H9 (cell line): ENCODE measurements at regions not wholly inside any gene's neighbourhood (a gene's known extent, or its start where the extent isn't known, plus 50 kb on each side); places are given as distances from the start of the nearest gene placed in this dataset.

Experiments
- DNase-seq: peaks from one replicate; pipeline ENCODE4 v3.0.0-alpha.2; 2017
- H2AFZ ChIP-seq: one replicate; pipeline ENCODE4 v1.6.1; 2013; ENCODE audit warnings: mild to moderate bottlenecking, low read length, control low read depth, moderate library complexity
- H2AK5ac ChIP-seq: 2 replicates; pipeline ENCODE4 v1.6.1; 2013; ENCODE audit warnings: low read length, control low read depth, mixed read lengths; ENCODE audit not compliant: insufficient read length
- H2BK120ac ChIP-seq: one replicate; pipeline ENCODE4 v1.6.1; 2013; ENCODE audit warnings: low read depth, mild to moderate bottlenecking, low read length, control low read depth, inconsistent platforms; ENCODE audit not compliant: poor library complexity, severe bottlenecking
- H2BK12ac ChIP-seq: 2 replicates; pipeline ENCODE4 v1.6.1; 2013; ENCODE audit warnings: low read length, control low read depth, mixed read lengths, low read depth; ENCODE audit not compliant: insufficient read length
- H2BK15ac ChIP-seq: 2 replicates; pipeline ENCODE4 v1.6.1; 2013; ENCODE audit warnings: low read depth, low read length, control low read depth
- H2BK20ac ChIP-seq: one replicate; pipeline ENCODE4 v1.6.1; 2013; ENCODE audit warnings: low read depth, mild to moderate bottlenecking, low read length, control low read depth, inconsistent platforms; ENCODE audit not compliant: poor library complexity, severe bottlenecking
- H2BK5ac ChIP-seq: 2 replicates; pipeline ENCODE4 v1.6.1; 2013; ENCODE audit warnings: low read length, control low read depth, mixed read lengths; ENCODE audit not compliant: insufficient read length
- H3K14ac ChIP-seq: 2 replicates; pipeline ENCODE4 v1.6.1; 2013; ENCODE audit warnings: low read length, control low read depth; ENCODE audit not compliant: insufficient read depth
- H3K18ac ChIP-seq: 2 replicates; pipeline ENCODE4 v1.6.1; 2013; ENCODE audit warnings: low read depth, mild to moderate bottlenecking, mixed read lengths, low read length, control low read depth; ENCODE audit not compliant: insufficient read length
- H3K23ac ChIP-seq: 2 replicates; pipeline ENCODE4 v1.6.1; 2013; ENCODE audit warnings: low read length, control low read depth, mixed read lengths, low read depth; ENCODE audit not compliant: insufficient read length
- H3K23me2 ChIP-seq: 2 replicates; pipeline ENCODE4 v1.6.1; 2013; ENCODE audit warnings: low read depth, mild to moderate bottlenecking, mixed read lengths, low read length, control low read depth; ENCODE audit not compliant: insufficient read length, poor library complexity, severe bottlenecking
- H3K27ac ChIP-seq: 2 replicates; pipeline ENCODE4 v1.5.1; 2013; ENCODE audit warnings: low read length, control low read depth, mixed read lengths, low read depth; ENCODE audit not compliant: insufficient read length
- H3K27me3 ChIP-seq: 2 replicates; pipeline ENCODE4 v1.6.1; 2013; ENCODE audit warnings: low read length, control low read depth, inconsistent platforms; ENCODE audit not compliant: insufficient read depth
- H3K4ac ChIP-seq: 2 replicates; pipeline ENCODE4 v1.6.1; 2013; ENCODE audit warnings: low read depth, mild to moderate bottlenecking, control low read depth, inconsistent platforms, low read length, moderate library complexity
- H3K4me1 ChIP-seq: 2 replicates; pipeline ENCODE4 v1.6.1; 2013; ENCODE audit warnings: low read length, control low read depth, inconsistent platforms; ENCODE audit not compliant: insufficient read depth
- H3K4me2 ChIP-seq: 2 replicates; pipeline ENCODE4 v1.6.1; 2013; ENCODE audit warnings: low read length, control low read depth, mixed read lengths; ENCODE audit not compliant: insufficient read length, insufficient read depth
- H3K56ac ChIP-seq: 2 replicates; pipeline ENCODE4 v1.6.1; 2013; ENCODE audit warnings: low read depth, mild to moderate bottlenecking, mixed read lengths, low read length, control low read depth; ENCODE audit not compliant: insufficient read length
- H3K79me1 ChIP-seq: 2 replicates; pipeline ENCODE4 v1.6.1; 2013; ENCODE audit warnings: low read depth, mild to moderate bottlenecking, moderate library complexity, low read length, control low read depth, inconsistent platforms; ENCODE audit not compliant: insufficient read depth, poor library complexity, severe bottlenecking
- H3K79me2 ChIP-seq: 2 replicates; pipeline ENCODE4 v1.6.1; 2013; ENCODE audit warnings: low read length, control low read depth, inconsistent platforms; ENCODE audit not compliant: insufficient read depth
- H3K9ac ChIP-seq: 2 replicates; pipeline ENCODE4 v1.6.1; 2013; ENCODE audit warnings: low read length, control low read depth, mixed read lengths; ENCODE audit not compliant: insufficient read length; ENCODE audit errors: extremely low read depth
- H3K9me3 ChIP-seq: one replicate; pipeline ENCODE4 v1.6.1; 2013; ENCODE audit warnings: low read depth, low read length, inconsistent platforms; ENCODE audit not compliant: control insufficient read depth
- H3T11ph ChIP-seq: one replicate; pipeline ENCODE4 v1.6.1; 2013; ENCODE audit warnings: mild to moderate bottlenecking, low read length, control low read depth, inconsistent platforms
- H4K20me1 ChIP-seq: one replicate; pipeline ENCODE4 v1.6.1; 2013; ENCODE audit not compliant: control insufficient read depth, insufficient read length, insufficient read depth
- H4K5ac ChIP-seq: 2 replicates; pipeline ENCODE4 v1.6.1; 2013; ENCODE audit warnings: low read depth, mild to moderate bottlenecking, mixed read lengths, low read length, control low read depth; ENCODE audit not compliant: insufficient read length
- H4K8ac ChIP-seq: replicated peaks from 2 replicates; pipeline ENCODE4 v1.6.1; 2013; ENCODE audit warnings: low read length, control low read depth, mixed read lengths, low read depth; ENCODE audit not compliant: insufficient read length
- H4K91ac ChIP-seq: 2 replicates; pipeline ENCODE4 v1.6.1; 2013; ENCODE audit warnings: low read depth, mild to moderate bottlenecking, moderate library complexity, mixed read lengths, low read length, control low read depth; ENCODE audit not compliant: insufficient read length
- H3K27ac Mint-ChIP-seq, 3 experiments: 2 replicates in 2 of 3; 3 replicates in 1 of 3; pipeline ENCODE4 v1.8.0; 2020 to 2021; ENCODE audit warnings: mixed read lengths in 3 of 3, mild to moderate bottlenecking in 1 of 3, moderate library complexity in 1 of 3
- H3K27me3 Mint-ChIP-seq: 2 replicates; pipeline ENCODE4 v1.8.0; 2021; ENCODE audit warnings: low read depth, mild to moderate bottlenecking, moderate library complexity, mixed read lengths
- H3K36me3 Mint-ChIP-seq, 3 experiments: 2 replicates in 2 of 3; 3 replicates in 1 of 3; pipeline ENCODE4 v1.8.0; 2020 to 2021; ENCODE audit warnings: low read depth in 3 of 3, mixed read lengths in 3 of 3; ENCODE audit not compliant: insufficient read depth in 1 of 3
- H3K4me1 Mint-ChIP-seq, 2 experiments: 2 replicates each; pipeline ENCODE4 v1.8.0; 2020; ENCODE audit warnings: mixed read lengths in 2 of 2
- H3K4me3 Mint-ChIP-seq, 2 experiments: 2 replicates in 1 of 2; 3 replicates in 1 of 2; pipeline ENCODE4 v1.8.0; 2020 to 2021; ENCODE audit warnings: mild to moderate bottlenecking in 2 of 2, mixed read lengths in 2 of 2, moderate library complexity in 1 of 2
- H3K9me3 Mint-ChIP-seq, 2 experiments: 2 replicates in 1 of 2; 3 replicates in 1 of 2; pipeline ENCODE4 v1.8.0; 2020; ENCODE audit warnings: mild to moderate bottlenecking in 2 of 2, mixed read lengths in 2 of 2, moderate library complexity in 1 of 2
- WGBS: extraction: QIAGEN DNeasy Blood & Tissue Kit; methylation state at CpG from one replicate; pipeline ENCODE4 v1.1.7; 2013; ENCODE audit warnings: missing lambda C conversion rate, low lambda C conversion rate, mixed read lengths; ENCODE audit not compliant: insufficient read length; ENCODE audit errors: extremely low coverage; 5-methylcytosine and 5-hydroxymethylcytosine counted together
- TF ChIP-seq, protein P1 (sequence below): fragments of 200-600 bp; sonication (generic); conservative IDR thresholded peaks from 3 replicates; pipeline ENCODE4 v1.8.0; 2021; ENCODE audit warnings: antibody characterized with exemption, mild to moderate bottlenecking

DNA sequence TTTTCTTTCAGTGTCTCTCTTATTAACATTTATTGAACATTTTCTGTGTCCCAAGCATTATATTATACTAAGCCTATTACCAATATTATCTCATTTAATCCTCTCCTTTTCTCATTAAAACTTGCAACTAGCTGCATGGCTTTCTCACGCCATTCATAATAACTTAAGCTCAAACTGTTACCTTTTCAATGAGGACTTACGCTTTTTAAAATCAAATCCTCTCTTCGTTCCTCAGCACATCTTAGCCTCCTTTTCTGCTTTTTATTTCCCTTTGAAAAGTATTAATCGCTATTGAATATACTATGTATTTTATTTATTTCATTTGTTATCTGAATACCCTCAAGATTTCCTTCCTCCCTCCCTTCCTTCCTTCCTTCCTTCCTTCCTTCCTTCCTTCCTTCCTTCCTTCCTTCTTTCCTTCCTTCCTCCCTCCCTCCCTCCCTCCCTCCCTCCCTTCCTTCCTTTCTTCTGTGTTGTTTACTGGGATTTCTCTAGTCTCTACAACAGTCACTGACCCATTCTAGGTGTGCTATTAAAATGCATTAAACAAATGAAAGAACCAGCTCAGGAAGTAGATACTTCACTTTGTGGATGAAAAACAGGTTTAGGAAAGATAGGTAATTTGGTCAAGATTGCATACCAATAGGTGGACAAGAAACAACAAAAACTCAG is 294.1 kb upstream of the TUT7 start:
- Histone ChIP-seq H2BK15ac (no peak overlapping the region), H3K14ac (no peak overlapping the region), H4K8ac (no peak overlapping the region), H4K20me1 (no peaks in the 10 kb centered on the region), H3K9ac (no peak overlapping the region), H2BK5ac (no peak overlapping the region), H3K4me2 (no peak overlapping the region), H3K56ac (no peak overlapping the region), H3K27me3 (no peaks in the 10 kb centered on the region), H3T11ph (no peak overlapping the region), H3K27ac (no peak overlapping the region), H3K23ac (no peak overlapping the region), H3K4ac (no peak overlapping the region), H4K5ac (no peak overlapping the region), H3K79me1 (no peaks in the 10 kb centered on the region), H4K91ac (no peak overlapping the region), H2BK20ac (no peak overlapping the region), H3K79me2 (no peaks in the 10 kb centered on the region), H3K18ac (no peak overlapping the region), H2AK5ac (no peak overlapping the region), H2BK120ac (no peak overlapping the region), H3K9me3 (no peaks in the 10 kb centered on the region), H3K23me2 (no peaks in the 10 kb centered on the region), H2BK12ac (no peak overlapping the region), H3K4me1 (peaks cover 3% of the 10 kb centered on the region; the same call in 1 of the 2 replicates), H2AFZ (no peak overlapping the region)
- DNase-seq = no peak
- Mint-ChIP-seq H3K27me3 (no peaks in the 10 kb centered on the region), H3K27ac (no peak overlapping the region; a peak in 1 of 7 replicates), H3K4me3 (no peak overlapping the region), H3K36me3 (no peaks in the 10 kb centered on the region; a peak in 1 of 7 replicates), H3K4me1 (peaks cover 17 to 19% of the 10 kb centered on the region in 2 experiments), H3K9me3 (no peaks in the 10 kb centered on the region; a peak in 2 of 5 replicates)
- TF ChIP-seq, protein P1, sequence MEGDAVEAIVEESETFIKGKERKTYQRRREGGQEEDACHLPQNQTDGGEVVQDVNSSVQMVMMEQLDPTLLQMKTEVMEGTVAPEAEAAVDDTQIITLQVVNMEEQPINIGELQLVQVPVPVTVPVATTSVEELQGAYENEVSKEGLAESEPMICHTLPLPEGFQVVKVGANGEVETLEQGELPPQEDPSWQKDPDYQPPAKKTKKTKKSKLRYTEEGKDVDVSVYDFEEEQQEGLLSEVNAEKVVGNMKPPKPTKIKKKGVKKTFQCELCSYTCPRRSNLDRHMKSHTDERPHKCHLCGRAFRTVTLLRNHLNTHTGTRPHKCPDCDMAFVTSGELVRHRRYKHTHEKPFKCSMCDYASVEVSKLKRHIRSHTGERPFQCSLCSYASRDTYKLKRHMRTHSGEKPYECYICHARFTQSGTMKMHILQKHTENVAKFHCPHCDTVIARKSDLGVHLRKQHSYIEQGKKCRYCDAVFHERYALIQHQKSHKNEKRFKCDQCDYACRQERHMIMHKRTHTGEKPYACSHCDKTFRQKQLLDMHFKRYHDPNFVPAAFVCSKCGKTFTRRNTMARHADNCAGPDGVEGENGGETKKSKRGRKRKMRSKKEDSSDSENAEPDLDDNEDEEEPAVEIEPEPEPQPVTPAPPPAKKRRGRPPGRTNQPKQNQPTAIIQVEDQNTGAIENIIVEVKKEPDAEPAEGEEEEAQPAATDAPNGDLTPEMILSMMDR = no peak
- 100% methylated on average over 3 of the region's 4 CpGs for WGBS
